ENCODE measurements at regions not wholly inside any gene's neighbourhood (a gene's known extent, or its start where the extent isn't known, plus 50 kb on each side); places are given as distances from the start of the nearest gene placed in this dataset.

DNA sequence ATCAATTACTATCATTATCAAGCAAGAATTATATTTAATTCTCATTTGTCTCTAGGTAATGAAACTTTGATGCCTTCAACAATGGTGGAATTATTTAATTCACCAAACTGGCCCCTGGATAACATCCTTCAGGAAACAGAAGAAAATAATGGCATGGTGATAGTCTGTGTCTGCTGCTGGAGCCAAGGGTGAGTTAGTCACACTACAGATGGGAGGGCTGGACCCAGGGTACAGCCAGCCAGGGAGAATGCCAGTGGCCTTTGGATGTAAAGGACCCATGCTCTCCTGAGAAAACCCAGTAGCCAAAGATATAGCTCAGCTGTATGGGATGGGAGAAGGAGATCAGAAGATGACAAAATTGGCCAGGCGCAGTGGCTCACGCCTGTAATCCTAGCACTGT lies 60.0 kb upstream of the CNKSR3 start:
- DNase-seq: no peak
- intact Hi-C loops (cut with micrococcal nuclease): no loop called here
- no peak overlapping the region for H3K27ac ChIP-seq (replicated peaks)
- H3K9me3 ChIP-seq (replicated peaks): no peaks in the 10 kb centered on the region
- peaks cover 8% of the 10 kb centered on the region for H3K4me1 ChIP-seq
- H3K36me3 ChIP-seq: no peaks in the 10 kb centered on the region
- TF ChIP-seq, protein P1, sequence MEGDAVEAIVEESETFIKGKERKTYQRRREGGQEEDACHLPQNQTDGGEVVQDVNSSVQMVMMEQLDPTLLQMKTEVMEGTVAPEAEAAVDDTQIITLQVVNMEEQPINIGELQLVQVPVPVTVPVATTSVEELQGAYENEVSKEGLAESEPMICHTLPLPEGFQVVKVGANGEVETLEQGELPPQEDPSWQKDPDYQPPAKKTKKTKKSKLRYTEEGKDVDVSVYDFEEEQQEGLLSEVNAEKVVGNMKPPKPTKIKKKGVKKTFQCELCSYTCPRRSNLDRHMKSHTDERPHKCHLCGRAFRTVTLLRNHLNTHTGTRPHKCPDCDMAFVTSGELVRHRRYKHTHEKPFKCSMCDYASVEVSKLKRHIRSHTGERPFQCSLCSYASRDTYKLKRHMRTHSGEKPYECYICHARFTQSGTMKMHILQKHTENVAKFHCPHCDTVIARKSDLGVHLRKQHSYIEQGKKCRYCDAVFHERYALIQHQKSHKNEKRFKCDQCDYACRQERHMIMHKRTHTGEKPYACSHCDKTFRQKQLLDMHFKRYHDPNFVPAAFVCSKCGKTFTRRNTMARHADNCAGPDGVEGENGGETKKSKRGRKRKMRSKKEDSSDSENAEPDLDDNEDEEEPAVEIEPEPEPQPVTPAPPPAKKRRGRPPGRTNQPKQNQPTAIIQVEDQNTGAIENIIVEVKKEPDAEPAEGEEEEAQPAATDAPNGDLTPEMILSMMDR (IDR thresholded peaks at IDR 0.05; ENCODE audit: borderline replicate concordance): no peak
- H3K27me3 ChIP-seq (ENCODE audit: low read depth): no peaks in the 10 kb centered on the region
- H3K4me3 ChIP-seq: no peak overlapping the region

DNA sequence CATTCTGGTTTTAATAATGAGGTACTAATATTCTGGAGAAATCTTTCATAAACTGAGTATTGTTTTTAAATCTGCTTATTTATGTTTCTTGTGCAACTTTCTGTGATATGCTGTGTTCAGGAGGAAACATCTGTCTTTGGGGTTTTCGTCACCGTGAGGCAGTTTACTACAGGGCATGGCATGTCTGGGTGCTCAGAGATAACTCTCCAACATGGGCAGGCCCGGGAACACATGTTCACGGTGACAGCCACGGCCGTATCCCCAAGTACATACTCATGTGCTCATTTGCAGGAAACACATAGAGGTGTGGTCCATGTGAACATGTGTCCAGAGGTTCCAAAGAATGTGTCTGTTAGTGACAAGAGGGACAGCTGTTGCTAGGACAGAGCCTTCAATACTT lies 62.1 kb upstream of the CNKSR3 start:
- Histone ChIP-seq H3K4me1 (peaks cover 3% of the 10 kb centered on the region), H3K4me3 (no peak overlapping the region), H3K9me3 (replicated peaks) (no peaks in the 10 kb centered on the region), H3K27ac (replicated peaks) (no peak overlapping the region), H3K36me3 (no peaks in the 10 kb centered on the region), H3K27me3 (ENCODE audit: low read depth) (no peaks in the 10 kb centered on the region)
- DNase-seq: no peak
- intact Hi-C loops (cut with micrococcal nuclease): no loop called here
- TF ChIP-seq, protein P1 (IDR thresholded peaks at IDR 0.05; ENCODE audit: borderline replicate concordance): no peak

DNA sequence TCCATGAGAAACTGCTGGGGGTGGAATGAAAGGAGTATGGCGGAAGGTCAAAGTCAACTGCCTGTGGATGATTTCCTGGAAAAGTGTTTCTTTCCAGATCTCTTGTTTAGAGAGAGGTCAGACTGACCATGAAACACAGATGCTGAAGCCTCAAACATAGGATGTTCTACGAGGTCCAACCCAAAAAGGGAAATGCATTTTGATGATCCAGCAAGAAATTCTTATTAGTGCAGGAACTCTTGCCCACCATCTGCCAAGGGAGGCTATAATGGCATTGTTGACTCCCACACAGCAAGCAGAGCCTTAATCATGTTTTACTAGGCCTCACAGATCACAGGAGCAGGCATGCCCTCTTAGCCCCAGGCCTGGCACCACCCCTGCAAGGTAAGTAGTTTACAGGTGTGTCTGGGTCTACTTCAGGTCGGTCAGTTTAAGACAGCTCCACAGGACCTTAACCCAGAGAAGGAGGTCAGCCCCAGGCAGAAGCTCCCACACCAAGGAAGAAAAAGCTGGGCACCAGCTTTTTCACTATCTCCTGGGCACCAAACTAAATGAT lies 67.6 kb upstream of the CNKSR3 start:
- Histone ChIP-seq H3K27me3 (ENCODE audit: low read depth) (no peaks in the 10 kb centered on the region), H3K4me3 (no peak overlapping the region), H3K36me3 (no peaks in the 10 kb centered on the region), H3K4me1 (no peaks in the 10 kb centered on the region), H3K27ac (replicated peaks) (no peak overlapping the region), H3K9me3 (replicated peaks) (peaks cover 12% of the 10 kb centered on the region)
- DNase-seq: no peak
- intact Hi-C loops (cut with micrococcal nuclease): no loop called here
- TF ChIP-seq, protein P1 (IDR thresholded peaks at IDR 0.05; ENCODE audit: borderline replicate concordance): no peak

DNA sequence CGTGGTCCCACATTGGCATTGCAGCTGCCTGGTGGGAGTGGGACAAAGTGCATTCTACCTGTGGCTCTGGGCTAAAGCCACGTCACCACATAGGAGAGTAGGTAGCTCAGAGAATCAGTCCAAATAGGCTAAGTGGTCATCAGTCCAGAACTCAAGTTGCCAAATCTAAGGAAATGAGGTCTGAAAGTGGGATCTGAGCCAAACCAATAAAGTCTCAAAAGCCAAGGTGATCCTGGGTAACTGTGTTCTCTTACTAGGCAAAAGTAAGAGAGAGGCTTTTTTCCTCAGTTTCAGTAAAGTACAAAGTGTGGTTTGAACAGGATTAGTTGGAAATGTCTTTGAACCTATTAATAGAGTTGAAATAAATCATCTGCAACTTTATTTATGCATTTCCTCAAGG lies 68.6 kb upstream of the CNKSR3 start:
- intact Hi-C loops (cut with micrococcal nuclease): no loop called here
- Histone ChIP-seq H3K9me3 (replicated peaks) (peaks cover 12% of the 10 kb centered on the region), H3K27ac (replicated peaks) (no peak overlapping the region), H3K27me3 (ENCODE audit: low read depth) (no peaks in the 10 kb centered on the region), H3K4me1 (no peaks in the 10 kb centered on the region), H3K4me3 (no peak overlapping the region), H3K36me3 (no peaks in the 10 kb centered on the region)
- TF ChIP-seq, protein P1 (IDR thresholded peaks at IDR 0.05; ENCODE audit: borderline replicate concordance): no peak
- no peak for DNase-seq

DNA sequence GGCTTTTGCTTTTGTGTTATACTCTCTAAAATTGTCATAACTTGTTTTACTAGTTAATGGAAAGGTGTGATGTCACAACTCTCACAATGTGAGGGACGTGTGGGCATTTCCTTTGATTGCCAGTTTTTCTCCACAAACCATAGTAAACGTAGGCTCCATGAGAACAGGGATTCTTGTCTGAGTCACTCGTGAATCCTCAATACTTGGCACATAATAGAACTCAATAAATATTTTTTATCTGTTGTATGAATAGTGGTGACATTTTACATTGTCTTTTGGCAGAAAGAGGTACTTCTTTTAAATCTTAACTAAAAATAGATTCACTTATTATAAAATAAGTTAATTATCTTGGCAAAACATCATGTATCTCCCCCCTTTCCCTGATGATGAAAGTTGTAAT lies 69.0 kb upstream of the CNKSR3 start:
- Histone ChIP-seq H3K4me1 (no peaks in the 10 kb centered on the region), H3K36me3 (no peaks in the 10 kb centered on the region), H3K4me3 (no peak overlapping the region), H3K27ac (replicated peaks) (no peak overlapping the region), H3K9me3 (replicated peaks) (peaks cover 12% of the 10 kb centered on the region), H3K27me3 (ENCODE audit: low read depth) (no peaks in the 10 kb centered on the region)
- DNase-seq: no peak
- TF ChIP-seq, protein P1 (IDR thresholded peaks at IDR 0.05; ENCODE audit: borderline replicate concordance): no peak
- intact Hi-C loops (cut with micrococcal nuclease): no loop called here

Data from left ventricle myocardium inferior (tissue), 1 donor.